ENCODE measurements at regions not wholly inside any gene's neighbourhood (a gene's known extent, or its start where the extent isn't known, plus 50 kb on each side); places are given as distances from the start of the nearest gene placed in this dataset.

DNA sequence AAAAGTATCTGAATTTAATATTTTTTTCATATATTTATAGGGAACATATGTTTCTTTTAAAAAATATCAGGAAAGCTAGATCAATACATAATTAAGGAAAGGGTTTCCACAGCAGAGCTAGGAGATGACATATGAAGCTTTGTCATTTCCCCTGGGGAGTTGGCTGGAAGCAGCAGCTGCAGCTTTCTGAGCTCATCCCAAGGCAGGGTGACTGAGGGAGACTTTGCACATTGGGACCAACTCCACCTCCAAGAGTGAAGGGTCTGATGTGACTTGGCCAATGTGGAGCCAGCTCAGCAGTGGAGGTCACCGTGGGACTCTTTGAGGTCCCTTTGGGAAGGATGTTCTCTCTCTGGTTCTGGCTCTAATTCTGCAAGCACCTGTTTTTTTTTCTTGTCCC, 315.1 kb downstream of the RDH14 start:
- TF ChIP-seq, protein P1, sequence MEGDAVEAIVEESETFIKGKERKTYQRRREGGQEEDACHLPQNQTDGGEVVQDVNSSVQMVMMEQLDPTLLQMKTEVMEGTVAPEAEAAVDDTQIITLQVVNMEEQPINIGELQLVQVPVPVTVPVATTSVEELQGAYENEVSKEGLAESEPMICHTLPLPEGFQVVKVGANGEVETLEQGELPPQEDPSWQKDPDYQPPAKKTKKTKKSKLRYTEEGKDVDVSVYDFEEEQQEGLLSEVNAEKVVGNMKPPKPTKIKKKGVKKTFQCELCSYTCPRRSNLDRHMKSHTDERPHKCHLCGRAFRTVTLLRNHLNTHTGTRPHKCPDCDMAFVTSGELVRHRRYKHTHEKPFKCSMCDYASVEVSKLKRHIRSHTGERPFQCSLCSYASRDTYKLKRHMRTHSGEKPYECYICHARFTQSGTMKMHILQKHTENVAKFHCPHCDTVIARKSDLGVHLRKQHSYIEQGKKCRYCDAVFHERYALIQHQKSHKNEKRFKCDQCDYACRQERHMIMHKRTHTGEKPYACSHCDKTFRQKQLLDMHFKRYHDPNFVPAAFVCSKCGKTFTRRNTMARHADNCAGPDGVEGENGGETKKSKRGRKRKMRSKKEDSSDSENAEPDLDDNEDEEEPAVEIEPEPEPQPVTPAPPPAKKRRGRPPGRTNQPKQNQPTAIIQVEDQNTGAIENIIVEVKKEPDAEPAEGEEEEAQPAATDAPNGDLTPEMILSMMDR (IDR thresholded peaks at IDR 0.05): no peak
- TF ChIP-seq POLR2A (IDR thresholded peaks at IDR 0.05): no peak
